Kidney (tissue), 13 donors: ENCODE measurements at regions not wholly inside any gene's neighbourhood (a gene's known extent, or its start where the extent isn't known, plus 50 kb on each side); places are given as distances from the start of the nearest gene placed in this dataset.

Source experiments
- DNase-seq, 5 donors: peaks; one replicate each; pipeline ENCODE4 v3.0.0-alpha.2; 2013 to 2020
- FAIRE-seq: peaks from 2 replicates; lab custom pipeline; 2012; peaks lifted over from hg19 to GRCh38; lab: Jason Lieb, UNC
- H3K27ac ChIP-seq, 2 donors: one replicate each; pipeline ENCODE4 v1.7.0; 2013; ENCODE audit warnings: low read depth in 2 of 2, low read length in 2 of 2, inconsistent platforms in 1 of 2
- H3K27me3 ChIP-seq: one replicate; pipeline ENCODE4 v1.7.1; 2013; ENCODE audit warnings: low read length, inconsistent platforms; ENCODE audit not compliant: control insufficient read depth, insufficient read depth
- H3K36me3 ChIP-seq, 3 donors: one replicate each; pipeline versions ENCODE4 v1.7.0 to v1.7.1; 2013; ENCODE audit warnings: low read length in 3 of 3, control low read depth in 1 of 3, inconsistent platforms in 1 of 3; ENCODE audit not compliant: insufficient read depth in 3 of 3, control insufficient read depth in 2 of 3
- H3K4me1 ChIP-seq, 3 donors: one replicate each; pipeline versions ENCODE4 v1.7.0 to v1.7.1; 2013; ENCODE audit warnings: low read length in 3 of 3, inconsistent platforms in 1 of 3, low read depth in 1 of 3; ENCODE audit not compliant: control insufficient read depth in 2 of 3, insufficient read depth in 2 of 3
- H3K4me3 ChIP-seq, 3 donors: one replicate each; pipeline versions ENCODE4 v1.7.0 to v1.8.1; 2013; ENCODE audit warnings: low read length in 3 of 3, control low read depth in 1 of 3, inconsistent platforms in 1 of 3
- H3K9ac ChIP-seq, 3 donors: one replicate each; pipeline versions ENCODE4 v1.7.0 to v1.7.1; 2013; ENCODE audit warnings: low read length in 3 of 3, control low read depth in 1 of 3, inconsistent platforms in 1 of 3
- H3K9me3 ChIP-seq, 3 donors: one replicate each; pipeline versions ENCODE4 v1.7.0 to v1.7.1; 2013; ENCODE audit warnings: low read length in 3 of 3, control low read depth in 1 of 3, inconsistent platforms in 1 of 3; ENCODE audit not compliant: control insufficient read depth in 2 of 3, insufficient read depth in 1 of 3
- intact Hi-C: fragments of 100-400 bp; cut with DNase I; formaldehyde crosslinking; loops from one replicate; pipeline ENCODE4 v1.11.1; 2022
- TF ChIP-seq, protein P1 (sequence below): IDR thresholded peaks from 3 replicates; pipeline ENCODE4 v1.5.1; 2012; ENCODE audit warnings: mild to moderate bottlenecking, moderate library complexity, borderline replicate concordance; ENCODE audit not compliant: insufficient read depth; ENCODE audit errors: extremely low read depth
- donor health status: control.
- donor health status: control.
- donor health status: control.
- donor health status: control.
- donor health status: control.
- donor health status: DM: yes; HTN: yes; CAD: no.
- donor health status: Normal renal cell carcinoma (clear cell type).

DNA sequence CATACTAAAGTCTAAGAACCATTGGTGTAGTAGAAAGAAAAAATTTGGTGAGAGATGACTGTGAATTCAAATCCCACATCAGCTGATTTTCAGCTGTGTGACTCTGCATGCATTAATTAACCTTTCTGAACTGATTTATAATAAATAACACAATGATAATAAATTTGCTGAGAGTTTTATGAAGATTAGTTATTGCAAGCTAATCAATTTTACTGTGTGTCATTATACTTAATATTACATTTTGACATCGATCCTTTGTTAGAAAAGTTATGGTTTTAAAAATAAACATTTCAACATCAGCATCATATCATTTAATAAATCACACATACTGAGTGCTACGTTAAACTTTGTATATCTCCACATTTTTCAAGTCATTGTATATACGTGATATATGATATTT lies 599.7 kb upstream of the MMS22L start:
- no peak for FAIRE-seq

DNA sequence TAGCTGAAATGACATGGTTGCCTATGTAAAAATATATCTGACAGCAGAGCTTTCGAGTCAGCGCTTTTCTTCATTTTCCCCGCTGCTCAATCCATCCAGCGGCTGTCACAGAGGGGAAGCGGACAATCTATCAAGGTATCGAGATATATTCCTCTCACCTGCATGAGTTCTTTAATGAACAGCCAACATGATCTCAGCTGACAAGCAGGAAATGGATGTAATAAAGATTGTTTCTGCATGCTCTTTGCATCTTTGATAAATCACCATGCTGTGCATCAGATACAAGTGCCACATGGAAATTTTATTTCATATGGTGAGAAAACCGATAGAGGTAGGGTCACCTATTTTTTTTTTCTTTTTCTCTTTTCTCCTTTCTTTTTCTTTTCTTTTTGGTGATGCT lies 602.3 kb upstream of the MMS22L start:
- Histone ChIP-seq H3K27ac (no peak overlapping the region), H3K9ac (no peak overlapping the region), H3K27me3 (no peaks in the 10 kb centered on the region), H3K4me3 (no peak overlapping the region), H3K9me3 (no peaks in the 10 kb centered on the region), H3K36me3 (no peaks in the 10 kb centered on the region), H3K4me1 (no peaks in the 10 kb centered on the region)
- DNase-seq (peak in 1 of 5 donors; percentile 10), FAIRE-seq (no peak)
- intact Hi-C loops = no loop called here
- TF ChIP-seq, protein P1, sequence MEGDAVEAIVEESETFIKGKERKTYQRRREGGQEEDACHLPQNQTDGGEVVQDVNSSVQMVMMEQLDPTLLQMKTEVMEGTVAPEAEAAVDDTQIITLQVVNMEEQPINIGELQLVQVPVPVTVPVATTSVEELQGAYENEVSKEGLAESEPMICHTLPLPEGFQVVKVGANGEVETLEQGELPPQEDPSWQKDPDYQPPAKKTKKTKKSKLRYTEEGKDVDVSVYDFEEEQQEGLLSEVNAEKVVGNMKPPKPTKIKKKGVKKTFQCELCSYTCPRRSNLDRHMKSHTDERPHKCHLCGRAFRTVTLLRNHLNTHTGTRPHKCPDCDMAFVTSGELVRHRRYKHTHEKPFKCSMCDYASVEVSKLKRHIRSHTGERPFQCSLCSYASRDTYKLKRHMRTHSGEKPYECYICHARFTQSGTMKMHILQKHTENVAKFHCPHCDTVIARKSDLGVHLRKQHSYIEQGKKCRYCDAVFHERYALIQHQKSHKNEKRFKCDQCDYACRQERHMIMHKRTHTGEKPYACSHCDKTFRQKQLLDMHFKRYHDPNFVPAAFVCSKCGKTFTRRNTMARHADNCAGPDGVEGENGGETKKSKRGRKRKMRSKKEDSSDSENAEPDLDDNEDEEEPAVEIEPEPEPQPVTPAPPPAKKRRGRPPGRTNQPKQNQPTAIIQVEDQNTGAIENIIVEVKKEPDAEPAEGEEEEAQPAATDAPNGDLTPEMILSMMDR = no peak

More for the DNA sequence above, 599.7 kb upstream of the MMS22L start:
- no peaks in the 10 kb centered on the region for H3K36me3 ChIP-seq
- H3K4me1 ChIP-seq = no peaks in the 10 kb centered on the region
- H3K9me3 ChIP-seq = no peaks in the 10 kb centered on the region
- H3K27me3 ChIP-seq = no peaks in the 10 kb centered on the region
- H3K4me3 ChIP-seq = no peak overlapping the region
- intact Hi-C loops = no loop called here
- no peak overlapping the region for H3K27ac ChIP-seq
- no peak for DNase-seq
- TF ChIP-seq, protein P1 = no peak
- no peak overlapping the region for H3K9ac ChIP-seq

DNA sequence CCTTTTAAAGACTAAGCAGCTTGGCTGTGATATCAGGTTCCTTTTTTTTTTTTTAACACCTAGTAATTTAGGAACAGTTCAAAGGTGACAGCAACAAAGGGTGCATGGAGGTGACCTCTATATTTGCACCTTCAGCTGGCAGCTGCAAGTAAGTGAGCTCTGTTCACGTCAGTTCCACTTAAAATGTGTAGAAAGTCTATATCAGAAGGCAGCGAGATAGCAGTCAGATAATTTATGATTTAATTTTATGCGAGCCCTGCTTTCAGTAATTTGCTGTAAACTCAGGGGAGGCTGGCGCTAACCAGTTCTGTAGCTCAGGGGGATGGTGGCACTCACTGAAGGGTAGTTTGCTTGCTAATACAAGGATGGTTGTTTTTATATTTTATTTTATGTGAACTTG lies 602.8 kb upstream of the MMS22L start:
- Histone ChIP-seq H3K9me3 (no peaks in the 10 kb centered on the region), H3K27me3 (no peaks in the 10 kb centered on the region), H3K4me3 (no peak overlapping the region), H3K27ac (no peak overlapping the region), H3K9ac (no peak overlapping the region), H3K4me1 (no peaks in the 10 kb centered on the region), H3K36me3 (no peaks in the 10 kb centered on the region)
- DNase-seq (peak in 3 of 5 donors; percentile 9 to 51 (median 50)), FAIRE-seq (no peak)
- TF ChIP-seq, protein P1 = no peak
- intact Hi-C loops = no loop called here

DNA sequence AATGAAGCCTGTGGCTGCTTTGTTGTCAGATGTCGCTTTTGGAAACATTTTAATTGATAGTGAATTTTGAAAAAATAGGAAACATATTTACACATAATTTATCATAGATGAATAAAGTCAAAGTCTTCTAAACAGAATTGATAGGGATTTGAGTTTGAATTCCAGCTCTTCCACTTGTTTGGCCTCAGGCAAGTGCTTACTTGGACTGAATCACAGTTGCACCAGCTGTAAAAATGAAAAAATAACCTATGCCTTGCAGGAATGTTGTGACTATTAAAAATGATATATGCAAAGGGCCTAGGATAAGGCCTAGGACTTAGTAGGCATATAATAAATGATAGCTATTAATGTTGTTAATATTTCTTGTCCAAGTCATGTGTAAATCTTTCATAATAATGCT lies 618.5 kb upstream of the MMS22L start:
- FAIRE-seq = no peak
- Histone ChIP-seq H3K4me3 (no peak overlapping the region), H3K27ac (no peak overlapping the region), H3K4me1 (no peaks in the 10 kb centered on the region), H3K36me3 (no peaks in the 10 kb centered on the region), H3K9ac (no peak overlapping the region), H3K27me3 (no peaks in the 10 kb centered on the region), H3K9me3 (no peaks in the 10 kb centered on the region)
- TF ChIP-seq, protein P1 = no peak
- intact Hi-C loops = no loop called here
- DNase-seq = no peak
